Bone marrow (tissue), 2 donors: ENCODE measurements at regions not wholly inside any gene's neighbourhood (a gene's known extent, or its start where the extent isn't known, plus 50 kb on each side); places are given as distances from the start of the nearest gene placed in this dataset.
"Not testable (repeated sequence)": the region's sequence is repeated elsewhere in the genome, so short reads cannot be mapped to it uniquely, and the experiment has no call there.

Source experiments
- DNase-seq, 2 donors: peaks; one replicate each; lab custom pipeline; 2025; lab: John Stamatoyannopoulos, UW

GRCh38 chr22:26970809-26971394 lies 313.5 kb downstream of the MIAT start:
- DNase-seq: no peak

GRCh38 chr22:26972286-26972685 lies 314.9 kb downstream of the MIAT start:
- no peak for DNase-seq

- DNase-seq: not testable (repeated sequence)
These were observed 315.5 kb downstream of the MIAT start for GRCh38 chr22:26972915-26973314.

- DNase-seq: no peak
These were observed 316.6 kb downstream of the MIAT start for GRCh38 chr22:26974034-26974433.

GRCh38 chr22:26974914-26975803 lies 317.8 kb downstream of the MIAT start:
- DNase-seq: no peak

- no peak for DNase-seq
These were observed 318.5 kb downstream of the MIAT start for GRCh38 chr22:26975865-26976264.

GRCh38 chr22:26977741-26978376 lies 320.5 kb downstream of the MIAT start:
- no peak for DNase-seq

- DNase-seq: no peak
These were observed 321.9 kb downstream of the MIAT start for GRCh38 chr22:26979294-26979693.

- DNase-seq: no peak
These were observed 323.7 kb downstream of the MIAT start for GRCh38 chr22:26981111-26981510.

GRCh38 chr22:26981541-26981940 lies 324.2 kb downstream of the MIAT start:
- DNase-seq: no peak

- no peak for DNase-seq
These were observed 325.9 kb downstream of the MIAT start for GRCh38 chr22:26983311-26983710.

GRCh38 chr22:26985206-26985605 lies 327.8 kb downstream of the MIAT start:
- DNase-seq: no peak

GRCh38 chr22:26985931-26986782 lies 328.8 kb downstream of the MIAT start:
- DNase-seq: no peak

GRCh38 chr22:26986884-26987283 lies 329.5 kb downstream of the MIAT start:
- DNase-seq: no peak

- no peak for DNase-seq
These were observed 333.3 kb downstream of the MIAT start for GRCh38 chr22:26990503-26991189.

GRCh38 chr22:26992556-26992955 lies 335.2 kb downstream of the MIAT start:
- no peak for DNase-seq

- DNase-seq: no peak
These were observed 336.5 kb downstream of the MIAT start for GRCh38 chr22:26993886-26994285.

- no peak for DNase-seq
These were observed 337.4 kb downstream of the MIAT start for GRCh38 chr22:26994801-26995200.

- no peak for DNase-seq
These were observed 337.8 kb downstream of the MIAT start for GRCh38 chr22:26995235-26995634.

- no peak for DNase-seq
These were observed 338.8 kb downstream of the MIAT start for GRCh38 chr22:26996154-26996553.

GRCh38 chr22:26998129-26998528 lies 340.7 kb downstream of the MIAT start:
- no peak for DNase-seq

- no peak for DNase-seq
These were observed 341.3 kb downstream of the MIAT start for GRCh38 chr22:26998716-26999115.
